ENCODE measurements at regions not wholly inside any gene's neighbourhood (a gene's known extent, or its start where the extent isn't known, plus 50 kb on each side); places are given as distances from the start of the nearest gene placed in this dataset.

DNA sequence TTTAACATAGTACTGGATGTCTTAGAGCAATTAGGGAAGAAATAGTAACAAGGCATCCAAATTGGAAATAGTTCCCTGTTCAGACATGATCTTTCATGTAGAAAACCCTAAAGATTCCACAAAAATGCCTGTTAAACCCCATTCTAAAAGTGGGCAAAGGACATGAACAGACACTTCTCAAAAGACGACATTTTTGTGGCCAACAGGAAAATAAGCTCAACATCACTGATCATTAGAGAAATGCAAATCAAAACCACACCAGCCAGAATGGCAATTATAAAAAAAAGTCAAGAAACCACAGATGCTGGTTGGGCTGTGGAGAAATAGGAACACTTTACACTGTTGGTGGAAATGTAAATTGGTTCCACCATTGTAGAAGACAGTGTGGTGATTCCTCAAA lies 109.9 kb upstream of the MOCS1 start:
- no peaks in the 10 kb centered on the region for H3F3A ChIP-seq (ENCODE audit: insufficient read depth, low read length)

DNA sequence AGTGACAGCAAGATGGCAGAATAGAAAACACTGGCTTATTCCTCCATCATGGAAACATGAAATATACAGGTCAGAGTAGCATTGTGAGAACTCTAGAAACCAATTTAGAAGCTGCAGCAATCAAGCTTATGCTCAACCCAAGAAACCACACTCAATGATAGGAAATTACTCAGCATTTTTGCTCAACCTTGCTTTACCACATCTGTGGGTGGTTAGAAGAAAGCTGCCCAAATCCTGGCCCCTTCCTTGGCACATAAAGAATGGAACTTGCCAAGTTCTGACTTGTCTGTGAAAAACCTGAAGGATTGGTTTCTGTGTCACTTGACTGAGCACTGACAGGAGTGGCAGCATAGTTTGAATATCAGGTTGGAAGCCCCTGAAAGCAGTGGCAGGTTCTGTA lies 108.0 kb upstream of the MOCS1 start:
- H3K9me2 ChIP-seq (ENCODE audit: low read depth, low read length), result no peaks in the 10 kb centered on the region
- no peak overlapping the region for H3K27ac ChIP-seq (ENCODE audit: low read depth, low read length, poor library complexity, severe bottlenecking)
- H3K4me1 ChIP-seq (ENCODE audit: insufficient read depth, low read length, severe bottlenecking), result no peaks in the 10 kb centered on the region
- no peak overlapping the region for H3K4me3 ChIP-seq (ENCODE audit: low read depth, low read length, poor library complexity, severe bottlenecking)
- H3F3A ChIP-seq (ENCODE audit: insufficient read depth, low read length), result no peaks in the 10 kb centered on the region
- H3K4me2 ChIP-seq (ENCODE audit: low read length), result no peak overlapping the region
- no peak overlapping the region for H2AFZ ChIP-seq (ENCODE audit: low read length)
- H4K20me1 ChIP-seq (ENCODE audit: insufficient read depth, low read length), result no peaks in the 10 kb centered on the region
- H3K36me3 ChIP-seq (ENCODE audit: insufficient read depth, low read length), result no peaks in the 10 kb centered on the region
- H3K9ac ChIP-seq (ENCODE audit: low read length), result no peak overlapping the region
- H3K79me2 ChIP-seq (ENCODE audit: insufficient read depth, low read length), result no peaks in the 10 kb centered on the region
- no peak for TF ChIP-seq EZH2 (IDR thresholded peaks at IDR 0.05; ENCODE audit: borderline replicate concordance, low read length)
- TF ChIP-seq, protein P1, sequence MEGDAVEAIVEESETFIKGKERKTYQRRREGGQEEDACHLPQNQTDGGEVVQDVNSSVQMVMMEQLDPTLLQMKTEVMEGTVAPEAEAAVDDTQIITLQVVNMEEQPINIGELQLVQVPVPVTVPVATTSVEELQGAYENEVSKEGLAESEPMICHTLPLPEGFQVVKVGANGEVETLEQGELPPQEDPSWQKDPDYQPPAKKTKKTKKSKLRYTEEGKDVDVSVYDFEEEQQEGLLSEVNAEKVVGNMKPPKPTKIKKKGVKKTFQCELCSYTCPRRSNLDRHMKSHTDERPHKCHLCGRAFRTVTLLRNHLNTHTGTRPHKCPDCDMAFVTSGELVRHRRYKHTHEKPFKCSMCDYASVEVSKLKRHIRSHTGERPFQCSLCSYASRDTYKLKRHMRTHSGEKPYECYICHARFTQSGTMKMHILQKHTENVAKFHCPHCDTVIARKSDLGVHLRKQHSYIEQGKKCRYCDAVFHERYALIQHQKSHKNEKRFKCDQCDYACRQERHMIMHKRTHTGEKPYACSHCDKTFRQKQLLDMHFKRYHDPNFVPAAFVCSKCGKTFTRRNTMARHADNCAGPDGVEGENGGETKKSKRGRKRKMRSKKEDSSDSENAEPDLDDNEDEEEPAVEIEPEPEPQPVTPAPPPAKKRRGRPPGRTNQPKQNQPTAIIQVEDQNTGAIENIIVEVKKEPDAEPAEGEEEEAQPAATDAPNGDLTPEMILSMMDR (IDR thresholded peaks at IDR 0.05; ENCODE audit: low read length), result no peak
- no peaks in the 10 kb centered on the region for H3K27me3 ChIP-seq (ENCODE audit: insufficient read depth, low read length)
- H3K9me3 ChIP-seq (ENCODE audit: low read length), result no peaks in the 10 kb centered on the region

More for the DNA sequence above, 109.9 kb upstream of the MOCS1 start:
- no peaks in the 10 kb centered on the region for H4K20me1 ChIP-seq (ENCODE audit: insufficient read depth, low read length)
- no peaks in the 10 kb centered on the region for H3K4me1 ChIP-seq (ENCODE audit: insufficient read depth, low read length, severe bottlenecking)
- no peaks in the 10 kb centered on the region for H3K79me2 ChIP-seq (ENCODE audit: insufficient read depth, low read length)
- TF ChIP-seq, protein P1 (IDR thresholded peaks at IDR 0.05; ENCODE audit: low read length), result no peak
- no peak for TF ChIP-seq EZH2 (IDR thresholded peaks at IDR 0.05; ENCODE audit: borderline replicate concordance, low read length)
- H3K36me3 ChIP-seq (ENCODE audit: insufficient read depth, low read length), result no peaks in the 10 kb centered on the region
- H3K4me2 ChIP-seq (ENCODE audit: low read length), result no peak overlapping the region
- H3K27me3 ChIP-seq (ENCODE audit: insufficient read depth, low read length), result no peaks in the 10 kb centered on the region
- H3K9ac ChIP-seq (ENCODE audit: low read length), result no peak overlapping the region
- no peak overlapping the region for H3K27ac ChIP-seq (ENCODE audit: low read depth, low read length, poor library complexity, severe bottlenecking)
- H2AFZ ChIP-seq (ENCODE audit: low read length), result no peak overlapping the region
- H3K9me3 ChIP-seq (ENCODE audit: low read length), result no peaks in the 10 kb centered on the region
- H3K4me3 ChIP-seq (ENCODE audit: low read depth, low read length, poor library complexity, severe bottlenecking), result no peak overlapping the region
- no peaks in the 10 kb centered on the region for H3K9me2 ChIP-seq (ENCODE audit: low read depth, low read length)

DNA sequence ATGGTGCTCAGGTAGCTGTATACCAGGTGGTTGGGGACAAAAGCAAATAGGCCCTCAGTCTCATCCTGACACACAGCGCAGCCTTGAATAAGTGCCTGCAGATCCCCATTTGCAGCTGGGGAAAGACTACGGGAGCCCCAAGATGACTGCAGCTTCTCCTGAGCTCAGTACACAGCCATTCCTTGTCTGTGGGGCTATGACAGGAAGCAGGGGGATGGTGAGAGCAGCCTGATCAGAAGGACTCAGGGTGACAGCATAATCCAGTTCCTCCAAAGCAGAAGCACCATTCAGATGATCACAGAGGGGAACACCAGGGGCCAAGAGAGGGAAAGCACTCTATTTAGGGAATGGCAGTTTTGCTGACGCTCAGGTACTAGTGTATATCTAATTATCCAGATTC lies 104.8 kb upstream of the MOCS1 start:
- no peaks in the 10 kb centered on the region for H3K36me3 ChIP-seq (ENCODE audit: insufficient read depth, low read length)
- H3K27me3 ChIP-seq (ENCODE audit: insufficient read depth, low read length), result no peaks in the 10 kb centered on the region
- no peak overlapping the region for H3K4me2 ChIP-seq (ENCODE audit: low read length)
- no peaks in the 10 kb centered on the region for H3K79me2 ChIP-seq (ENCODE audit: insufficient read depth, low read length)
- no peaks in the 10 kb centered on the region for H4K20me1 ChIP-seq (ENCODE audit: insufficient read depth, low read length)
- H3K4me3 ChIP-seq (ENCODE audit: low read depth, low read length, poor library complexity, severe bottlenecking), result no peak overlapping the region
- H3F3A ChIP-seq (ENCODE audit: insufficient read depth, low read length), result no peaks in the 10 kb centered on the region
- H3K27ac ChIP-seq (ENCODE audit: low read depth, low read length, poor library complexity, severe bottlenecking), result no peak overlapping the region
- no peak overlapping the region for H2AFZ ChIP-seq (ENCODE audit: low read length)
- H3K9ac ChIP-seq (ENCODE audit: low read length), result no peak overlapping the region
- no peaks in the 10 kb centered on the region for H3K4me1 ChIP-seq (ENCODE audit: insufficient read depth, low read length, severe bottlenecking)
- H3K9me3 ChIP-seq (ENCODE audit: low read length), result no peaks in the 10 kb centered on the region
- TF ChIP-seq, protein P1 (IDR thresholded peaks at IDR 0.05; ENCODE audit: low read length), result no peak
- no peak for TF ChIP-seq EZH2 (IDR thresholded peaks at IDR 0.05; ENCODE audit: borderline replicate concordance, low read length)
- H3K9me2 ChIP-seq (ENCODE audit: low read depth, low read length), result no peaks in the 10 kb centered on the region

All from OCI-LY1 (cell line).